Adrenal gland (tissue), 5 donors: ENCODE measurements at regions not wholly inside any gene's neighbourhood (a gene's known extent, or its start where the extent isn't known, plus 50 kb on each side); places are given as distances from the start of the nearest gene placed in this dataset.

Experiments
- POLR2A ChIP-seq, 2 donors: fragments of 450-650 bp; IDR thresholded peaks; one replicate each; pipeline ENCODE4 v1.6.1; 2017; ENCODE audit warnings: antibody characterized with exemption in 2 of 2, mild to moderate bottlenecking in 2 of 2, moderate library complexity in 1 of 2
- TF ChIP-seq, protein P1 (sequence below), 6 experiments: fragments of 450-650 bp in 4 of 6; fragments of 200-600 bp in 2 of 6; sonication (generic) in 1 of 6; IDR thresholded peaks; 1 replicate in 5 of 6; 2 replicates in 1 of 6; pipeline versions ENCODE4 v1.5.1 to v1.8.0; 2016 to 2021; ENCODE audit warnings: antibody characterized with exemption in 6 of 6, mild to moderate bottlenecking in 2 of 6, moderate library complexity in 1 of 6
- donor health status: DM: no; HTN: no; CAD: no.

DNA sequence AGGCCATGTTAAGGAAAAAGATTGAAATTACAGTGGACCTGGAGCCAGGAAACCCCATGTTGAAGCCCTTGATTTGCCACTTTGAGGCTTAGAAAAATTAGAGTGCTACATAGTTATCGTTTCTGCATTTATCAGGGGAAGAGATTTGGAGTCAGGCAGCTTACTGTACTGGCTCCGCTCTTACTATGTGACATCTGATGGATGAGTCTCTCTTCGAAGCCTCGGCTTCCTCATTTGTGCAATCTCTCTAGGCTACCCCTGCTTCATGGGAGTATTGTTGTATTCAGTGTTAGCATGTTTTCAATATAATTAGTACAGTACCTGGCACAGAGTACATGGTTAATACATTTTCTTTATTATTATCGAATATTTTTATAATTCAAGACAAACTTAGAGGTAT lies 480.4 kb upstream of the USP24 start:
- TF ChIP-seq, protein P1, sequence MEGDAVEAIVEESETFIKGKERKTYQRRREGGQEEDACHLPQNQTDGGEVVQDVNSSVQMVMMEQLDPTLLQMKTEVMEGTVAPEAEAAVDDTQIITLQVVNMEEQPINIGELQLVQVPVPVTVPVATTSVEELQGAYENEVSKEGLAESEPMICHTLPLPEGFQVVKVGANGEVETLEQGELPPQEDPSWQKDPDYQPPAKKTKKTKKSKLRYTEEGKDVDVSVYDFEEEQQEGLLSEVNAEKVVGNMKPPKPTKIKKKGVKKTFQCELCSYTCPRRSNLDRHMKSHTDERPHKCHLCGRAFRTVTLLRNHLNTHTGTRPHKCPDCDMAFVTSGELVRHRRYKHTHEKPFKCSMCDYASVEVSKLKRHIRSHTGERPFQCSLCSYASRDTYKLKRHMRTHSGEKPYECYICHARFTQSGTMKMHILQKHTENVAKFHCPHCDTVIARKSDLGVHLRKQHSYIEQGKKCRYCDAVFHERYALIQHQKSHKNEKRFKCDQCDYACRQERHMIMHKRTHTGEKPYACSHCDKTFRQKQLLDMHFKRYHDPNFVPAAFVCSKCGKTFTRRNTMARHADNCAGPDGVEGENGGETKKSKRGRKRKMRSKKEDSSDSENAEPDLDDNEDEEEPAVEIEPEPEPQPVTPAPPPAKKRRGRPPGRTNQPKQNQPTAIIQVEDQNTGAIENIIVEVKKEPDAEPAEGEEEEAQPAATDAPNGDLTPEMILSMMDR (IDR thresholded peaks at IDR 0.05): no peak
- no peak for TF ChIP-seq POLR2A (IDR thresholded peaks at IDR 0.05)
